Jurkat, Clone E6-1 (cell line): ENCODE measurements at regions not wholly inside any gene's neighbourhood (a gene's known extent, or its start where the extent isn't known, plus 50 kb on each side); places are given as distances from the start of the nearest gene placed in this dataset.
"Not testable (repeated sequence)": the region's sequence is repeated elsewhere in the genome, so short reads cannot be mapped to it uniquely, and the experiment has no call there.

ENCODE experiments used
- DNase-seq: peaks from one replicate; pipeline ENCODE4 v3.0.0-alpha.2; 2011; ENCODE audit warnings: low read depth, low spot score
- H3K4me3 ChIP-seq: 2 replicates; pipeline ENCODE4 v1.5.1; 2011; ENCODE audit warnings: mild to moderate bottlenecking, low read length, control low read depth, moderate library complexity

- no peak for DNase-seq
- no peak overlapping the region for H3K4me3 ChIP-seq
Observed at GRCh38 chr4:175263537-175263936, 345.4 kb downstream of the ADAM29 start.

- DNase-seq, result no peak
Observed at GRCh38 chr4:175271010-175271630, 353.0 kb downstream of the ADAM29 start.

GRCh38 chr4:175273995-175274753, 356.0 kb downstream of the ADAM29 start:
- no peak for DNase-seq
- H3K4me3 ChIP-seq, result no peak overlapping the region

More at GRCh38 chr4:175271010-175271630, 353.0 kb downstream of the ADAM29 start:
- H3K4me3 ChIP-seq, result no peak overlapping the region

GRCh38 chr4:175277816-175278215, 359.7 kb downstream of the ADAM29 start:
- DNase-seq, result no peak
- H3K4me3 ChIP-seq, result no peak overlapping the region

- H3K4me3 ChIP-seq, result no peak overlapping the region
- DNase-seq, result no peak
Observed at GRCh38 chr4:175280153-175280552, 362.0 kb downstream of the ADAM29 start.

- DNase-seq, result no peak
- no peak overlapping the region for H3K4me3 ChIP-seq
Observed at GRCh38 chr4:175281894-175282293, 363.7 kb downstream of the ADAM29 start.

GRCh38 chr4:175282407-175282806, 364.2 kb downstream of the ADAM29 start:
- no peak for DNase-seq
- no peak overlapping the region for H3K4me3 ChIP-seq

GRCh38 chr4:175290401-175290800, 372.2 kb downstream of the ADAM29 start:
- DNase-seq, result no peak
- no peak overlapping the region for H3K4me3 ChIP-seq

- H3K4me3 ChIP-seq, result no peak overlapping the region
- no peak for DNase-seq
Observed at GRCh38 chr4:175297965-175298565, 379.9 kb downstream of the ADAM29 start.

GRCh38 chr4:175306436-175306835, 388.3 kb downstream of the ADAM29 start:
- H3K4me3 ChIP-seq, result no peak overlapping the region
- DNase-seq, result no peak

GRCh38 chr4:175307326-175307725, 389.2 kb downstream of the ADAM29 start:
- DNase-seq, result no peak
- no peak overlapping the region for H3K4me3 ChIP-seq

- DNase-seq, result no peak
Observed at GRCh38 chr4:175308236-175308635, 390.1 kb downstream of the ADAM29 start.

GRCh38 chr4:175309041-175309440, 390.9 kb downstream of the ADAM29 start:
- no peak overlapping the region for H3K4me3 ChIP-seq
- peak; percentile 12 for DNase-seq

More at GRCh38 chr4:175308236-175308635, 390.1 kb downstream of the ADAM29 start:
- no peak overlapping the region for H3K4me3 ChIP-seq

- no peak for DNase-seq
- no peak overlapping the region for H3K4me3 ChIP-seq
Observed at GRCh38 chr4:175325230-175325629, 407.1 kb downstream of the ADAM29 start.

- no peak overlapping the region for H3K4me3 ChIP-seq
- DNase-seq, result no peak
Observed at GRCh38 chr4:175326796-175327195, 408.6 kb downstream of the ADAM29 start.

GRCh38 chr4:175330236-175330635, 412.1 kb downstream of the ADAM29 start:
- no peak overlapping the region for H3K4me3 ChIP-seq
- no peak for DNase-seq

GRCh38 chr4:175330652-175331051, 412.5 kb downstream of the ADAM29 start:
- no peak overlapping the region for H3K4me3 ChIP-seq
- DNase-seq, result no peak

GRCh38 chr4:175335331-175335730, 417.2 kb downstream of the ADAM29 start:
- DNase-seq, result no peak
- no peak overlapping the region for H3K4me3 ChIP-seq

GRCh38 chr4:175336570-175336969, 418.4 kb downstream of the ADAM29 start:
- not testable (repeated sequence) for H3K4me3 ChIP-seq, DNase-seq

- no peak overlapping the region for H3K4me3 ChIP-seq
- DNase-seq, result no peak
Observed at GRCh38 chr4:175339100-175339707, 421.0 kb downstream of the ADAM29 start.
